Peyer's patch (tissue), 4 donors: ENCODE measurements at regions not wholly inside any gene's neighbourhood (a gene's known extent, or its start where the extent isn't known, plus 50 kb on each side); places are given as distances from the start of the nearest gene placed in this dataset.

ENCODE experiments used
- DNase-seq, 3 donors: peaks; one replicate each; pipeline ENCODE4 v3.0.0-alpha.2; 2017 to 2019
- H3K27ac ChIP-seq, 4 donors: fragments of 200-600 bp; sonication (generic); one replicate each; pipeline ENCODE4 v1.5.1; 2016 to 2019
- H3K27me3 ChIP-seq, 2 donors: fragments of 200-600 bp; sonication (generic); one replicate each; pipeline ENCODE4 v1.5.1; 2019
- H3K36me3 ChIP-seq, 3 donors: fragments of 200-600 bp; sonication (generic); one replicate each; pipeline ENCODE4 v1.5.1; 2016 to 2019
- H3K4me1 ChIP-seq, 4 donors: fragments of 200-600 bp; sonication (generic); one replicate each; pipeline ENCODE4 v1.5.1; 2016 to 2019
- H3K4me3 ChIP-seq, 4 donors: fragments of 200-600 bp; sonication (generic); 1 replicate in 3 of 4; 2 replicates in 1 of 4; pipeline ENCODE4 v1.5.1; 2016 to 2019; ENCODE audit warnings: mild to moderate bottlenecking in 1 of 4
- H3K9me3 ChIP-seq, 4 donors: fragments of 200-600 bp; sonication (generic); one replicate each; pipeline ENCODE4 v1.5.1; 2016 to 2019; ENCODE audit warnings: mild to moderate bottlenecking in 1 of 4
- POLR2A ChIP-seq, 2 donors: fragments of 450-650 bp; IDR thresholded peaks; one replicate each; pipeline ENCODE4 v1.5.1; 2017; ENCODE audit warnings: antibody characterized with exemption in 2 of 2, mild to moderate bottlenecking in 2 of 2, moderate library complexity in 2 of 2
- TF ChIP-seq, protein P1 (sequence below), 6 experiments: fragments of 450-650 bp in 4 of 6; fragments of 200-600 bp in 2 of 6; sonication (generic) in 1 of 6; IDR thresholded peaks; one replicate each; pipeline ENCODE4 v1.5.1; 2017 to 2019; ENCODE audit warnings: antibody characterized with exemption in 6 of 6, mild to moderate bottlenecking in 3 of 6, moderate library complexity in 1 of 6

DNA sequence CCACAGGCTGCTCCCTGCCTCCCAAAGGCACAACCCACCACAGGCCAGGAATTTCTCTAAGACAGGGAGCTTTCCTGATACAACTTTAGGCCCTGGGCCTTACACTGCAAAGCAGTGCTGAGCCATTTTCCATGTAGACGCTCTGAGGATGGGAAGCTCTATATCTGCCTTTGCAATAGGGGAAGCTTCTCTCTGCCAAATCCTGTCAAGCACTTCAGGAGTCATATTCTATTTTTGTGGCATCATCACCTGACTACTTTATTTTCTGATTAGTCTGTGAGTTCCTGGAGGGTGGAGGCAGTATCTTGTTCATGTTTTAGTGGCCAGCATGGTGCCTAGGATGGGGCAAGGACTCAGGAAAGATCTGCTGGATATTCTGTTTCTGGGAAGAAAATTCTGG is 382.0 kb downstream of the ZNF536 start:
- Histone ChIP-seq H3K27ac (no peak overlapping the region), H3K27me3 (no peaks in the 10 kb centered on the region), H3K4me3 (no peak overlapping the region), H3K36me3 (no peaks in the 10 kb centered on the region), H3K9me3 (peaks cover 0 to 2% (median 0%) of the 10 kb centered on the region in 4 donors), H3K4me1 (no peaks in the 10 kb centered on the region)
- TF ChIP-seq, protein P1, sequence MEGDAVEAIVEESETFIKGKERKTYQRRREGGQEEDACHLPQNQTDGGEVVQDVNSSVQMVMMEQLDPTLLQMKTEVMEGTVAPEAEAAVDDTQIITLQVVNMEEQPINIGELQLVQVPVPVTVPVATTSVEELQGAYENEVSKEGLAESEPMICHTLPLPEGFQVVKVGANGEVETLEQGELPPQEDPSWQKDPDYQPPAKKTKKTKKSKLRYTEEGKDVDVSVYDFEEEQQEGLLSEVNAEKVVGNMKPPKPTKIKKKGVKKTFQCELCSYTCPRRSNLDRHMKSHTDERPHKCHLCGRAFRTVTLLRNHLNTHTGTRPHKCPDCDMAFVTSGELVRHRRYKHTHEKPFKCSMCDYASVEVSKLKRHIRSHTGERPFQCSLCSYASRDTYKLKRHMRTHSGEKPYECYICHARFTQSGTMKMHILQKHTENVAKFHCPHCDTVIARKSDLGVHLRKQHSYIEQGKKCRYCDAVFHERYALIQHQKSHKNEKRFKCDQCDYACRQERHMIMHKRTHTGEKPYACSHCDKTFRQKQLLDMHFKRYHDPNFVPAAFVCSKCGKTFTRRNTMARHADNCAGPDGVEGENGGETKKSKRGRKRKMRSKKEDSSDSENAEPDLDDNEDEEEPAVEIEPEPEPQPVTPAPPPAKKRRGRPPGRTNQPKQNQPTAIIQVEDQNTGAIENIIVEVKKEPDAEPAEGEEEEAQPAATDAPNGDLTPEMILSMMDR (IDR thresholded peaks at IDR 0.05), result no peak
- TF ChIP-seq POLR2A (IDR thresholded peaks at IDR 0.05), result no peak
- DNase-seq, result no peak

DNA sequence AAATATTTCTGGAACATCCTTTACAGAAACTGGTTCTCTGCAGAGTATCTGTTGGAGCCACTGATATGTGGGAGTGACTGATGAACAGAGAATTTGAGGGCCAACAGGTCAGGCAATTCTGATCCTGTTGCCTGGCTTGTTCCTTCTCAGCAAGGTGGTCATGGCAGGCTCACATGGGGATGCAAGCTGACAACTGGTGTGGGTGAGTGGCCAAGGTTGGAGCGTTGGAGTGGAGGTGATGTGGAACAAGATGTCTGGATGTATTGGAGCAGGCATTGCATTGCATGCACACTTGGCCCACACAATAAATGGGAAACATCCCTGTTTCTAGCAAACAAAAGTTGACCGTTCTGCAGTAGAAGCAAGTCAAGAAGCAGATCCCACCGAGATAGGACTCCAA is 380.7 kb downstream of the ZNF536 start:
- Histone ChIP-seq H3K9me3 (peaks cover 0 to 2% (median 0%) of the 10 kb centered on the region in 4 donors), H3K36me3 (no peaks in the 10 kb centered on the region), H3K27me3 (no peaks in the 10 kb centered on the region), H3K4me3 (no peak overlapping the region), H3K27ac (no peak overlapping the region), H3K4me1 (no peaks in the 10 kb centered on the region)
- no peak for DNase-seq
- TF ChIP-seq POLR2A (IDR thresholded peaks at IDR 0.05), result no peak
- TF ChIP-seq, protein P1 (IDR thresholded peaks at IDR 0.05), result no peak

DNA sequence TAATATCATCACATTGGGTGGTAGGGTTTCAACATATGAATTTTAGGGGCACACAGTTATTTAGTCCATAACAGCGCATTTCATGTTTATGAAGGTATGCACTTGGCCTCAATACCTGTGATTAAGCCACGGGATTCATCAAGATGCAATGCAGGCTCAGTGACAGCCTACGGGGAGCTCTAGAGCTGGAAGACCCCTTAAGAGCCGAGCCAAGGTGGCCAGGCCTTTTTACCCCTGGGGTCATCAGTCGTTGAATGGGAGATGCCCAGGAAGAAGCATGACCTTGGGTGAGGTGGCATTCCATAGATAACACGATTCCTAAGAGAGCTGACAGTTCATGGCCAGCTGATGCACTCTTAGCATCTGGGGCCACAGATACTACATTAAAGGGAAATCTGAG is 380.0 kb downstream of the ZNF536 start:
- no peaks in the 10 kb centered on the region for H3K4me1 ChIP-seq
- no peak overlapping the region for H3K4me3 ChIP-seq
- DNase-seq, result no peak
- H3K9me3 ChIP-seq, result peaks cover 0 to 2% (median 0%) of the 10 kb centered on the region in 4 donors
- no peak overlapping the region for H3K27ac ChIP-seq
- TF ChIP-seq POLR2A (IDR thresholded peaks at IDR 0.05), result no peak
- TF ChIP-seq, protein P1 (IDR thresholded peaks at IDR 0.05), result no peak
- no peaks in the 10 kb centered on the region for H3K27me3 ChIP-seq
- no peaks in the 10 kb centered on the region for H3K36me3 ChIP-seq

DNA sequence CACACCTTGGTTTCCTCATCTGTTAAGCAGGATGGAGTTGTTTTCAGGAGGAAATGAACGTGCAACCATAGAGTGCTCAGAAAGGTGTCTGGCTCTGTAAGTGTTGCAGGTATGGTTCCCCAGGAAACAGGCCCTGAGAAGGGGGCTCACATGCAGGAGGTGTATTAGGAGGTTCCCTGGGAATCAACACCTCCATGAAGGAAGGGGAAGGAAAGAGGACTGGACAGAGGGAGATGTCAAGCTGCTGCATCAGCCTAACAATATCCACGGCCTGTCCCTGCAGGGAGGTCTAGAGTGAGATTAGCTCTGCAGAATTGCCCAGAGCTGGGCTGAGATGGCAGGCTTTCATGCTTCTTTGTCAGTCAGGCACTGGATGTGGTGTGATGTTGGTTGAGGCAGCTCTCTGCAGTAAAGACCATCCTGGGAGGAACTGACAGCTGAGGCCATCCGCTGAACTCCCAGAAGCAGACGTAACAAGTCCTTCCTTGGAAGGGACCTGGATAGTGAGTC is 373.3 kb downstream of the ZNF536 start:
- H3K36me3 ChIP-seq, result no peaks in the 10 kb centered on the region
- H3K4me3 ChIP-seq, result no peak overlapping the region
- H3K27ac ChIP-seq, result no peak overlapping the region
- TF ChIP-seq, protein P1 (IDR thresholded peaks at IDR 0.05), result no peak
- TF ChIP-seq POLR2A (IDR thresholded peaks at IDR 0.05), result no peak
- H3K9me3 ChIP-seq, result peaks cover 0 to 2% (median 0%) of the 10 kb centered on the region in 4 donors
- no peaks in the 10 kb centered on the region for H3K27me3 ChIP-seq
- no peak for DNase-seq
- no peaks in the 10 kb centered on the region for H3K4me1 ChIP-seq

DNA sequence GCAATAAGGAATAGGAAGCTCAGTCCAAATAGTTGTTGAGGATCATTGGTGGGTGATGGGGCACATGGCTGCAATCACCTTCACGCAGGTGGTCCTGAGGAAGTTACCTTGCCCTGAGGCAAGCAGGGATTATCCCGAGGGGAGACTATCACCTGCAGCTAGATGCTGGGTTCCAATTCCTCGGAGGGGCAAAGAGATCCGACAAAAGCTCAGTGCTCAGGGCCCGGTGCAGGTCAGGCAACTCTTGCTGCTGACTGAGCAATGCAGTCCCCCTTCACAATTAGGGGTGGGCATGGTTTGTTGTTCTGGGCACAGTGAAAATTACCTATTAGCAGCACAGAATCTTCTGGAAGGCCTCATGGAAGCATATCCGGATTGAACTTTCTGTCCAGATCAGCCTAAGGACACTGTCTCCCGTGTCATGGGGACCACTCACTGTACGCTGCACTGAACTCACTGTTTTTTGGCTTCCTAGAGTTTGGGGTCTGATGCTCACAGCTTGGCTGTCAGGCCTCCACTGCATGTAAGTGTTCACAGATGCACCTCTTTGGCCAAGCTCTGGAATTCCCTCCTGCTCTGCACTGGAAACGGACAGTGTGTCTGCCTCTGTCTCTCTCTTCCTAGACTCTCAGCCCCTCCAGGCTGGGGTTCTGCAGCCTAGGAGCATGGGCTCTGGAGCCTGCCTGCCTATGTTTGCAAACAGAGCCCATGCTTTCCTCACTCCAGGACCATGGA is 372.7 kb downstream of the ZNF536 start:
- Histone ChIP-seq H3K27ac (no peak overlapping the region), H3K9me3 (no peaks in the 10 kb centered on the region), H3K36me3 (no peaks in the 10 kb centered on the region), H3K4me1 (no peaks in the 10 kb centered on the region), H3K27me3 (no peaks in the 10 kb centered on the region), H3K4me3 (no peak overlapping the region)
- TF ChIP-seq, protein P1 (IDR thresholded peaks at IDR 0.05), result no peak
- TF ChIP-seq POLR2A (IDR thresholded peaks at IDR 0.05), result no peak
- no peak for DNase-seq
